GM23248 (cell line): ENCODE measurements at regions not wholly inside any gene's neighbourhood (a gene's known extent, or its start where the extent isn't known, plus 50 kb on each side); places are given as distances from the start of the nearest gene placed in this dataset.

Experiments
- DNase-seq: peaks from one replicate; pipeline ENCODE4 v3.0.0-alpha.2; 2015
- H2AFZ ChIP-seq: fragments of 200-600 bp; sonication (generic); 2 replicates; pipeline ENCODE4 v1.6.1; 2016; ENCODE audit warnings: antibody characterized with exemption
- H3F3A ChIP-seq: fragments of 200-600 bp; sonication (generic); 2 replicates; pipeline ENCODE4 v1.6.1; 2016; ENCODE audit warnings: mild to moderate bottlenecking, antibody characterized with exemption, mixed run types; ENCODE audit not compliant: insufficient read depth
- H3K27ac ChIP-seq: fragments of 200-600 bp; sonication (generic); 2 replicates; pipeline ENCODE4 v1.5.1; 2016; ENCODE audit warnings: mild to moderate bottlenecking
- H3K27me3 ChIP-seq: fragments of 200-600 bp; sonication (generic); replicated peaks from 2 replicates; pipeline ENCODE4 v1.6.1; 2016; ENCODE audit warnings: mild to moderate bottlenecking; ENCODE audit not compliant: insufficient read depth
- H3K36me3 ChIP-seq: fragments of 200-600 bp; sonication (generic); 2 replicates; pipeline ENCODE4 v1.6.1; 2016; ENCODE audit warnings: low read depth, mild to moderate bottlenecking
- H3K4me1 ChIP-seq: fragments of 200-600 bp; sonication (generic); 2 replicates; pipeline ENCODE4 v1.6.1; 2016; ENCODE audit warnings: mild to moderate bottlenecking; ENCODE audit not compliant: insufficient read depth
- H3K4me2 ChIP-seq: fragments of 200-600 bp; sonication (generic); one replicate; pipeline ENCODE4 v1.6.1; 2016; ENCODE audit warnings: mild to moderate bottlenecking; ENCODE audit not compliant: unreplicated experiment
- H3K4me3 ChIP-seq: fragments of 200-600 bp; sonication (generic); 2 replicates; pipeline ENCODE4 v1.5.1; 2016; ENCODE audit warnings: mild to moderate bottlenecking
- H3K79me2 ChIP-seq: fragments of 200-600 bp; sonication (generic); 2 replicates; pipeline ENCODE4 v1.6.1; 2016; ENCODE audit warnings: mild to moderate bottlenecking; ENCODE audit not compliant: insufficient read depth
- H3K9ac ChIP-seq: fragments of 200-600 bp; sonication (generic); 2 replicates; pipeline ENCODE4 v1.6.1; 2016; ENCODE audit warnings: mild to moderate bottlenecking
- H3K9me2 ChIP-seq: fragments of 200-600 bp; sonication (generic); 2 replicates; pipeline ENCODE4 v1.6.1; 2016; ENCODE audit warnings: mixed run types, mild to moderate bottlenecking, moderate library complexity; ENCODE audit not compliant: insufficient read depth
- H3K9me3 ChIP-seq: fragments of 200-600 bp; sonication (generic); one replicate; pipeline ENCODE4 v1.6.1; 2017; ENCODE audit warnings: low read depth
- H4K20me1 ChIP-seq: fragments of 200-600 bp; sonication (generic); 2 replicates; pipeline ENCODE4 v1.6.0; 2016; ENCODE audit not compliant: insufficient read depth
- EZH2 ChIP-seq: fragments of 200-600 bp; sonication (generic); IDR thresholded peaks from 2 replicates; pipeline ENCODE4 v1.6.1; 2018; ENCODE audit warnings: antibody characterized with exemption, mild to moderate bottlenecking; ENCODE audit not compliant: insufficient read depth, poor library complexity, severe bottlenecking
- EZH2phosphoT487 ChIP-seq: fragments of 200-600 bp; sonication (generic); IDR thresholded peaks from 2 replicates; pipeline ENCODE4 v1.6.1; 2018; ENCODE audit warnings: antibody characterized with exemption, moderate library complexity, mild to moderate bottlenecking, low read depth; ENCODE audit not compliant: insufficient read depth
- WGBS, 2 experiments: methylation state at CpG; one replicate each; pipeline ENCODE4 v1.1.6; 2015 to 2017; ENCODE audit warnings: low lambda C conversion rate in 2 of 2, low coverage in 1 of 2; ENCODE audit errors: missing lambda C conversion rate in 2 of 2; 5-methylcytosine and 5-hydroxymethylcytosine counted together
- in situ Hi-C: fragments of 300-500 bp; cut with MboI; formaldehyde crosslinking; loops from 2 replicates; pipeline ENCODE4 v1.15.0; 2020

GRCh38 chr9:134267881-134268724 is 58.2 kb upstream of the RXRA start:
- no peaks in the 10 kb centered on the region for H3K36me3 ChIP-seq
- no peak overlapping the region for H3K4me2 ChIP-seq
- H3K27me3 ChIP-seq, result peaks cover 8% of the 10 kb centered on the region
- H3K4me3 ChIP-seq, result no peak overlapping the region
- no peaks in the 10 kb centered on the region for H4K20me1 ChIP-seq
- no peak overlapping the region for H3K27ac ChIP-seq
- WGBS, 2 experiments, result 66 to 70% methylated on average over 28 of the region's 28 CpGs
- DNase-seq, result no peak
- no peaks in the 10 kb centered on the region for H3K79me2 ChIP-seq
- H3K9me2 ChIP-seq, result no peaks in the 10 kb centered on the region
- TF ChIP-seq EZH2phosphoT487 (no peak), EZH2 (no peak)
- no peaks in the 10 kb centered on the region for H3K9me3 ChIP-seq
- no peak overlapping the region for H3K9ac ChIP-seq
- no peaks in the 10 kb centered on the region for H3F3A ChIP-seq
- no peaks in the 10 kb centered on the region for H3K4me1 ChIP-seq
- in situ Hi-C loops, result no loop called here
- H2AFZ ChIP-seq, result no peak overlapping the region

DNA sequence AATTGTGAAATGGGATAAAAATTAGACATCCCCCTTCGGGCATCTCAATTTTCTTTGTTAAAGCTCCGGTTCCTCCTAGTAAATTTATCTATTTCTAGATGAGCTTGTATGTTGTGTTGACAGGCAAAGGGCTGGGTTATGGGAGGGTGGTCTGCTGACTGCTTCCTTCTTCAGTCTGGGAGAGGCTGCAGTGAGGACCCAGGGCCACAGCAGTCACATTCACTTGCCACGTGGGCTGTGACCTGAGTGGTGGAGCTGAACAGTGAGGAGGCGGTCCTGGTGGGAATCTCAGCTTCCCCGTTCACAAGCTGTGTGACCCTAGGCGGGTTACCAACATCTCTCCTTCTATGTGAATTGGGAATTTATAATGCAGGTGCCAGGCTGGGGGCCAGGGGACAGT is 57.5 kb upstream of the RXRA start:
- WGBS, 2 experiments, result 68 to 77% methylated on average over 6 of the region's 6 CpGs
- H3K9me2 ChIP-seq, result no peaks in the 10 kb centered on the region
- no peaks in the 10 kb centered on the region for H3K9me3 ChIP-seq
- H3K4me1 ChIP-seq, result no peaks in the 10 kb centered on the region
- H3K4me2 ChIP-seq, result no peak overlapping the region
- H3K79me2 ChIP-seq, result no peaks in the 10 kb centered on the region
- H3K27ac ChIP-seq, result no peak overlapping the region
- no peak overlapping the region for H2AFZ ChIP-seq
- H4K20me1 ChIP-seq, result no peaks in the 10 kb centered on the region
- peaks cover 8% of the 10 kb centered on the region for H3K27me3 ChIP-seq
- DNase-seq, result no peak
- H3K9ac ChIP-seq, result no peak overlapping the region
- no peaks in the 10 kb centered on the region for H3F3A ChIP-seq
- H3K36me3 ChIP-seq, result no peaks in the 10 kb centered on the region
- in situ Hi-C loops, result no loop called here
- TF ChIP-seq EZH2phosphoT487 (no peak), EZH2 (no peak)
- H3K4me3 ChIP-seq, result no peak overlapping the region

GRCh38 chr9:134271338-134272301 is 54.6 kb upstream of the RXRA start:
- H3K9me2 ChIP-seq, result no peaks in the 10 kb centered on the region
- H3K4me1 ChIP-seq, result no peaks in the 10 kb centered on the region
- H3K27ac ChIP-seq, result no peak overlapping the region
- TF ChIP-seq EZH2phosphoT487, result no peak
- TF ChIP-seq EZH2, result no peak
- WGBS, 2 experiments, result 54 to 55% methylated on average over 24 of the region's 24 CpGs
- in situ Hi-C loops, result no loop called here
- no peaks in the 10 kb centered on the region for H3K36me3 ChIP-seq
- H3K9me3 ChIP-seq, result no peaks in the 10 kb centered on the region
- no peaks in the 10 kb centered on the region for H4K20me1 ChIP-seq
- DNase-seq, result no peak
- H3F3A ChIP-seq, result no peaks in the 10 kb centered on the region
- H3K4me2 ChIP-seq, result no peak overlapping the region
- H3K4me3 ChIP-seq, result no peak overlapping the region
- no peak overlapping the region for H3K9ac ChIP-seq
- no peaks in the 10 kb centered on the region; the same call in 1 of the 2 replicates for H3K27me3 ChIP-seq
- H2AFZ ChIP-seq, result no peak overlapping the region
- H3K79me2 ChIP-seq, result no peaks in the 10 kb centered on the region

DNA sequence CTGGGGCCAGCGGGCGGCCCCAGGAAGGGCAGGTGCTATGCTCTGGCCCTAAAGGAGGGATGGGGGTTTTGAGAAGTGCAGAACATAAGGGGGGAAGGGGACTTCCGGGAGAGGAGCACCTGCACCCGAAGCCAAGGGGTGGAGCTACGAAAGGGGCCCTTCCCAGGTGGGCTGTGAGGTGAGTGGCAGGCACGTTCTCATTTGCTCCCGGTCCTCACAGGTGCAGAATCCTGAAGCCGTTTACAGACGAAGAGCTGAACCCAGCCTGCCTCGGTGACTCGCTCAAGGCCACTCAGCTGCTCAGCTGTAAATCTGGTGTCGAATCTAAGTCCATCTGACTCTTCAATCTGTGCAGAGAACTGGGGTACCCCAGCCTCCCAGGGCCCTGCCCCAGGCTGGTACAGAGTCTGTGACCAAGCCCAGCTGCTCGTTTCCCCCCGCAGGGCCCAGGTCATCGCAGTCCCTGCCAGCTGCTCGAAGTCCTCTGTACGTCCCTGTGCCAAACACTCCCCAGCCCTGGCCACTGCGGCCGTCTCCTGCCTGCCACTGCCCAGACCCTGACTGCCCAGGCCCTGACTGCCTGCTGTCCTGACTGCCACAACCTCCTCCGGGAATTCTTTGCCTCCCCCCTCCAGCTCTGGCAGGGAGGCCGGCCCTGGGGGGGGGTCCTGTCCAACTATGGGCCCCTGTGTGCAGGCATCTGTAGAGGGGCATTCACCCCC is 53.8 kb upstream of the RXRA start:
- Histone ChIP-seq H4K20me1 (no peaks in the 10 kb centered on the region), H3K79me2 (no peaks in the 10 kb centered on the region), H2AFZ (no peak overlapping the region), H3K4me2 (no peak overlapping the region), H3K36me3 (no peaks in the 10 kb centered on the region), H3F3A (no peaks in the 10 kb centered on the region), H3K4me1 (no peaks in the 10 kb centered on the region), H3K27me3 (no peaks in the 10 kb centered on the region; the same call in 1 of the 2 replicates), H3K9me2 (no peaks in the 10 kb centered on the region), H3K4me3 (no peak overlapping the region), H3K9me3 (no peaks in the 10 kb centered on the region), H3K27ac (no peak overlapping the region), H3K9ac (no peak overlapping the region)
- no peak for DNase-seq
- in situ Hi-C loops, result no loop called here
- 50 to 54% methylated on average over 21 of the region's 21 CpGs for WGBS, 2 experiments
- TF ChIP-seq EZH2 (no peak), EZH2phosphoT487 (no peak)
